ENCODE measurements at regions not wholly inside any gene's neighbourhood (a gene's known extent, or its start where the extent isn't known, plus 50 kb on each side); places are given as distances from the start of the nearest gene placed in this dataset.

DNA sequence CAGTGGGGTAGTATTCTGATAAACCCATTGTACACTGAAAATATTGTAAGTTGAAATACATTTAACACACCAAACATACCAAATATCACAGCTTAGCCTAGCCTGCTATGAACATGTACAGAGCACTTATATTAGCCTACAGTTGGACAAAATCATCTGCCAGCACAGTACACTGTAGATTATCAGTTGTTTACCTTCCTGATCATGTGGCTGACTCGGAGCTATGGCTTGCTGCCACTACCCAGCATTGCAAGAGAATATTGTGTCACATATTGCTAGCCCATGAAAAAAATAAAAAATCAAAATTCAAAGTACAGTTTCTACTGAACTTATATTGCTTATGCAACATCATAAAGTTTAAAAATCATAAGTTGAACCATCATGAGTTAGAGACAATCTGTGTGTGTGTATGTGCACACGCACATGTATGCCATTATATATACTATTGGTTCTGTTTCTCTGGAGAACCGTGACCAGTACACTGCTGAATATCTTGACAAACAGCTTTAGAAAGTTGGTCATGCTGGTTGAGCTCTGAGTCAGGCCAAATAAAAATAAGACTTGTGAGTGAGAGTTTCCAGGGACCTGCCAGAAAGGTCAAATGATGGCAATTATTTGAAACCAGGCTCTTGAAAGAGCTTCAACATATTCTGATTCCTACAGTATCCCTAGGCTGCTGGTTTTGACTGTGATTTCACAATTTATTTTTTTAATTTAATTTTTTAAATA, 238.5 kb downstream of the PRR32 start:
- TF ChIP-seq, protein P1, sequence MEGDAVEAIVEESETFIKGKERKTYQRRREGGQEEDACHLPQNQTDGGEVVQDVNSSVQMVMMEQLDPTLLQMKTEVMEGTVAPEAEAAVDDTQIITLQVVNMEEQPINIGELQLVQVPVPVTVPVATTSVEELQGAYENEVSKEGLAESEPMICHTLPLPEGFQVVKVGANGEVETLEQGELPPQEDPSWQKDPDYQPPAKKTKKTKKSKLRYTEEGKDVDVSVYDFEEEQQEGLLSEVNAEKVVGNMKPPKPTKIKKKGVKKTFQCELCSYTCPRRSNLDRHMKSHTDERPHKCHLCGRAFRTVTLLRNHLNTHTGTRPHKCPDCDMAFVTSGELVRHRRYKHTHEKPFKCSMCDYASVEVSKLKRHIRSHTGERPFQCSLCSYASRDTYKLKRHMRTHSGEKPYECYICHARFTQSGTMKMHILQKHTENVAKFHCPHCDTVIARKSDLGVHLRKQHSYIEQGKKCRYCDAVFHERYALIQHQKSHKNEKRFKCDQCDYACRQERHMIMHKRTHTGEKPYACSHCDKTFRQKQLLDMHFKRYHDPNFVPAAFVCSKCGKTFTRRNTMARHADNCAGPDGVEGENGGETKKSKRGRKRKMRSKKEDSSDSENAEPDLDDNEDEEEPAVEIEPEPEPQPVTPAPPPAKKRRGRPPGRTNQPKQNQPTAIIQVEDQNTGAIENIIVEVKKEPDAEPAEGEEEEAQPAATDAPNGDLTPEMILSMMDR (conservative IDR thresholded peaks at IDR 0.05; ENCODE audit: low read length) = no peak
- no peak for TF ChIP-seq EZH2phosphoT487 (IDR thresholded peaks at IDR 0.05; ENCODE audit: borderline replicate concordance, low read depth, low read length)
